Psoas muscle (tissue), 7 donors: ENCODE measurements at regions not wholly inside any gene's neighbourhood (a gene's known extent, or its start where the extent isn't known, plus 50 kb on each side); places are given as distances from the start of the nearest gene placed in this dataset.

Experiments used
- ATAC-seq, 4 donors: fragments of 200-7000 bp; cut with Tn5 transposase; one replicate each; pipeline ENCODE4 v1.9.1; 2020; ENCODE audit warnings: moderate library complexity in 3 of 4, mild to moderate bottlenecking in 2 of 4
- DNase-seq, 2 donors: peaks; one replicate each; pipeline ENCODE4 v3.0.0-alpha.2; 2020
- H3K27ac ChIP-seq: fragments of 200-600 bp; one replicate; pipeline ENCODE4 v1.8.0; 2022
- H3K27me3 ChIP-seq, 3 donors: fragments of 200-600 bp in 1 of 3; one replicate each; pipeline versions ENCODE4 v1.6.1 to v1.8.0; 2013 to 2022; ENCODE audit warnings: low read length in 2 of 3, mild to moderate bottlenecking in 2 of 3, moderate library complexity in 1 of 3; ENCODE audit not compliant: insufficient read depth in 3 of 3
- H3K36me3 ChIP-seq, 2 donors: fragments of 200-600 bp in 1 of 2; one replicate each; pipeline versions ENCODE4 v1.6.1 to v1.8.0; 2013 to 2022; ENCODE audit warnings: low read depth in 1 of 2, mild to moderate bottlenecking in 1 of 2, moderate library complexity in 1 of 2; ENCODE audit not compliant: insufficient read depth in 1 of 2
- H3K4me1 ChIP-seq: fragments of 200-600 bp; one replicate; pipeline ENCODE4 v1.8.0; 2022
- H3K4me3 ChIP-seq: fragments of 200-600 bp; one replicate; pipeline ENCODE4 v1.8.0; 2022; ENCODE audit warnings: mild to moderate bottlenecking
- H3K9me3 ChIP-seq: fragments of 200-600 bp; one replicate; pipeline ENCODE4 v1.8.0; 2022
- CTCF ChIP-seq: fragments of 200-600 bp; IDR thresholded peaks from one replicate; pipeline ENCODE4 v1.8.0; 2022; ENCODE audit warnings: antibody characterized with exemption
- WGBS, 3 donors: extraction: QIAGEN DNeasy Blood & Tissue Kit; methylation state at CpG; one replicate each; pipeline versions ENCODE4 v1.1.6 to v1.1.7; 2013; 5-methylcytosine and 5-hydroxymethylcytosine counted together
- intact Hi-C, 2 donors: fragments of 100-400 bp; cut with DNase I; formaldehyde crosslinking; loops; one replicate each; pipeline versions ENCODE4 v1.11.0 to v1.14.2; 2022
- donor health status: healthy with polysubstance abuse.
- donor health status: DM: no; HTN: no; CAD: no; lungs with moderate emphysema.
- donor health status: Bipolar disorder and iron deficiency.
- donor health status: healthy.
- donor health status: DM: yes; HTN: yes; CAD: no.
- donor health status: DM: no; HTN: no; CAD: no.
- donor health status: DM: yes; HTN: yes; CAD: no.

DNA sequence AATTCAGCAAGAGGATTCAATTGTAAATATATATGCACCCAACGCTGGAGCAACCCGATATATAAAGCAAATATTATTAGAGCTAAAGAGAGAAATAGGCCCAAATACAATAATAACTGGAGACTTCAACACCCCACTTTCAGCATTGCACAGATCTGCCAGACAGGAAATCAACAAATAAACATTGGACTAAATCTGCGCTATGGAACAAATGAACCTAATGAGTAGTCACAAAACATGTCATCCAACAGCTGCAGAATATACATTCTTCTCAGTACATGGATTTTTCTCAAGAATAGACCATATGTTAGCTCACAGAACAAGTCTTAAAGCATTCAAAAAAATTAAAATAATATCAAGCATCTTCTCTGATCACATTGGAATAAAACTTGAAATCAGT is 86.1 kb upstream of the SLC1A1 start:
- no peak for ATAC-seq
- H3K27ac ChIP-seq = no peak overlapping the region
- WGBS, 3 donors = 76 to 93% (median 86%) methylated on average over 3 of the region's 3 CpGs
- intact Hi-C loops = no loop called here
- no peak for TF ChIP-seq CTCF
- no peak overlapping the region for H3K4me3 ChIP-seq
- H3K27me3 ChIP-seq = no peaks in the 10 kb centered on the region
- no peak for DNase-seq
- H3K36me3 ChIP-seq = no peaks in the 10 kb centered on the region
- H3K4me1 ChIP-seq = no peaks in the 10 kb centered on the region
- peaks cover 7% of the 10 kb centered on the region for H3K9me3 ChIP-seq

GRCh38 chr9:4402501-4402900 is 87.8 kb upstream of the SLC1A1 start:
- ATAC-seq (no peak), DNase-seq (no peak)
- H3K27ac ChIP-seq = no peak overlapping the region
- peaks cover 6% of the 10 kb centered on the region for H3K9me3 ChIP-seq
- H3K4me1 ChIP-seq = no peaks in the 10 kb centered on the region
- H3K36me3 ChIP-seq = no peaks in the 10 kb centered on the region
- no peak for TF ChIP-seq CTCF
- no peaks in the 10 kb centered on the region for H3K27me3 ChIP-seq
- intact Hi-C loops = no loop called here
- H3K4me3 ChIP-seq = no peak overlapping the region

DNA sequence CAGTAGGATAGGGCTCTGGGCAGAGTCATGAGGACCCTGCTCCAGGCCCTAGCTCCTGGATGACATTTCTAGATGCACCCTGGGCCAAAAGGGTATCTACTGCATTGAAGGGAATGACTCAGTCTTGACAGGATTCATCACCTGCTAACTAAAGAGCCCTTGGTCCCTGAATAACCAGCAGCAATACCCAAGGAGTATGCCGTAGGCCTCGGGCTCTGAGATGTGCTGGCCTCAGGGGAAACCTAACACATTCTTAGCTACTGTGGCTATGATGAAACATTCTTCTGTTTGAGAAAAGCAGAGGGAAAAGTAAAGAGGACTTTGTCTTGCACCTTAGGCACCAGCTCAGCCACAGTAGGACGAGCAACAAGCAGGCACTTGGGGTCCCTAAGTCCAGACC is 89.5 kb upstream of the SLC1A1 start:
- Histone ChIP-seq H3K9me3 (peaks cover 4% of the 10 kb centered on the region), H3K27ac (no peak overlapping the region), H3K27me3 (no peaks in the 10 kb centered on the region), H3K36me3 (no peaks in the 10 kb centered on the region), H3K4me3 (no peak overlapping the region), H3K4me1 (no peaks in the 10 kb centered on the region)
- WGBS, 3 donors = 78 to 84% (median 80%) methylated on average over 3 of the region's 3 CpGs
- DNase-seq (no peak), ATAC-seq (no peak)
- no peak for TF ChIP-seq CTCF
- intact Hi-C loops = no loop called here

DNA sequence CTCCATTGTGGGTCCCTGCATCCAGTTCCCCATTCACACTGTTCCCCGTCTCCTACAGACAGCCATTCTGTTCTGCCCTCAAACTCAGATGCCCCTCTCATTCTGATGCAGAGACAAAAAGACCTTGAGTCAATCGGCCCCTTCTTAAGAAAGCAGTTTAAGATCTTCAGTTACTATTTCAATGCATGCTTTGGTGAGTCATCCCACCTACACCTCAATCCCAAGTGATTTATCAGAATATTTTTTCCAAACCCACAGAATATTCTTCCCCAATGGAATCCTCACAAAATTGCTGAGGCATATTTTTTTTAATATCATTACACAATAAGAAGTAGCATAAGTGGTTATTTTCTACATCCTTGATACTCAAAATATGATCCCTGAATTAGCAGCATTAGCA is 92.4 kb upstream of the SLC1A1 start:
- no peak overlapping the region for H3K27ac ChIP-seq
- no peak for TF ChIP-seq CTCF
- ATAC-seq (no peak), DNase-seq (no peak)
- H3K36me3 ChIP-seq = no peaks in the 10 kb centered on the region
- whole genome bisulfite sequencing, 3 donors = 75 to 84% (median 76%) methylated on average over 2 of the region's 2 CpGs
- no peaks in the 10 kb centered on the region for H3K4me1 ChIP-seq
- no peaks in the 10 kb centered on the region for H3K27me3 ChIP-seq
- H3K9me3 ChIP-seq = peaks cover 4% of the 10 kb centered on the region
- intact Hi-C loops = no loop called here
- H3K4me3 ChIP-seq = no peak overlapping the region

GRCh38 chr9:4393806-4394523 is 94.1 kb upstream of the GLIS3 start:
- H3K4me3 ChIP-seq = no peak overlapping the region
- WGBS, 3 donors = 57 to 71% (median 66%) methylated on average over 4 of the region's 4 CpGs
- no peaks in the 10 kb centered on the region for H3K4me1 ChIP-seq
- DNase-seq (no peak), ATAC-seq (no peak)
- intact Hi-C loops = no loop called here
- H3K27ac ChIP-seq = no peak overlapping the region
- no peaks in the 10 kb centered on the region for H3K27me3 ChIP-seq
- no peak for TF ChIP-seq CTCF
- no peaks in the 10 kb centered on the region for H3K36me3 ChIP-seq
- no peaks in the 10 kb centered on the region for H3K9me3 ChIP-seq
